ENCODE measurements at regions not wholly inside any gene's neighbourhood (a gene's known extent, or its start where the extent isn't known, plus 50 kb on each side); places are given as distances from the start of the nearest gene placed in this dataset.

DNA sequence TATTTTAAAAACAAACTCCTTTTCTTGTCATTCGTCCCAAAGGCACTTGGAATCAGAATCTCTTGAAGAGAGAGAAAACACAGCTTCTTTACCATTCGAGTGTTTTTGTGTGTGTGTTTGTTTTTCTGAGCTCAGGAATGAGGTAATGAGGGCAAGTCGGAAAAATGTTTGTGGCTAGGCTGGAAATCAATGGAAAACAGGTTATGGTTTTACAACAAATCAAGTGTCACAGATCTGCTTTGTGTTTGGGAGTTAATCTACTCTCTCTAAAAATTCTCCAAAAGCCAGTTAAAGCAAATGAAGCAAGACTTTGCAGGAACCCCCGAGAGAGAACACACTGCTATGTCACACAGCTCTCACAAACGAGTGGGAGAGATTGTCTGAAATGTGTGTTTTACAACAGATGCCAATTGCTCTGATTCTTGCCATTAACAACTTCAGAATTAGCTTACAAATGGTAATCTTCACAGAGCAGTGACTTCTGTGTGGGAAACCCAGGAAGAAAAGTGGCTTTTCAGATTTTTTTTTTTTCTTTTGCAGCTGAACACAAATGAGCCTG is 264.1 kb downstream of the CBLL2 start:
- TF ChIP-seq, protein P1, sequence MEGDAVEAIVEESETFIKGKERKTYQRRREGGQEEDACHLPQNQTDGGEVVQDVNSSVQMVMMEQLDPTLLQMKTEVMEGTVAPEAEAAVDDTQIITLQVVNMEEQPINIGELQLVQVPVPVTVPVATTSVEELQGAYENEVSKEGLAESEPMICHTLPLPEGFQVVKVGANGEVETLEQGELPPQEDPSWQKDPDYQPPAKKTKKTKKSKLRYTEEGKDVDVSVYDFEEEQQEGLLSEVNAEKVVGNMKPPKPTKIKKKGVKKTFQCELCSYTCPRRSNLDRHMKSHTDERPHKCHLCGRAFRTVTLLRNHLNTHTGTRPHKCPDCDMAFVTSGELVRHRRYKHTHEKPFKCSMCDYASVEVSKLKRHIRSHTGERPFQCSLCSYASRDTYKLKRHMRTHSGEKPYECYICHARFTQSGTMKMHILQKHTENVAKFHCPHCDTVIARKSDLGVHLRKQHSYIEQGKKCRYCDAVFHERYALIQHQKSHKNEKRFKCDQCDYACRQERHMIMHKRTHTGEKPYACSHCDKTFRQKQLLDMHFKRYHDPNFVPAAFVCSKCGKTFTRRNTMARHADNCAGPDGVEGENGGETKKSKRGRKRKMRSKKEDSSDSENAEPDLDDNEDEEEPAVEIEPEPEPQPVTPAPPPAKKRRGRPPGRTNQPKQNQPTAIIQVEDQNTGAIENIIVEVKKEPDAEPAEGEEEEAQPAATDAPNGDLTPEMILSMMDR (IDR thresholded peaks at IDR 0.05; ENCODE audit: borderline replicate concordance): no peak
- intact Hi-C loops (cut with micrococcal nuclease): no loop called here
- H3K9me3 ChIP-seq (replicated peaks): no peaks in the 10 kb centered on the region
- H3K36me3 ChIP-seq: no peaks in the 10 kb centered on the region
- H3K27me3 ChIP-seq (ENCODE audit: low read depth): no peaks in the 10 kb centered on the region
- no peak overlapping the region for H3K27ac ChIP-seq (replicated peaks)
- DNase-seq: no peak
- no peak overlapping the region for H3K4me3 ChIP-seq
- no peaks in the 10 kb centered on the region for H3K4me1 ChIP-seq

- no peak for DNase-seq
Measured at GRCh38 chrX:22538580-22538979, 265.9 kb downstream of the CBLL2 start.

GRCh38 chrX:22541926-22542325 is 269.2 kb downstream of the CBLL2 start:
- no peaks in the 10 kb centered on the region for H3K27me3 ChIP-seq (ENCODE audit: low read depth)
- intact Hi-C loops (cut with micrococcal nuclease): no loop called here
- no peaks in the 10 kb centered on the region for H3K36me3 ChIP-seq
- no peak overlapping the region for H3K27ac ChIP-seq (replicated peaks)
- no peak overlapping the region for H3K4me3 ChIP-seq
- DNase-seq: no peak
- TF ChIP-seq, protein P1 (IDR thresholded peaks at IDR 0.05; ENCODE audit: borderline replicate concordance): no peak
- no peaks in the 10 kb centered on the region for H3K4me1 ChIP-seq
- no peaks in the 10 kb centered on the region for H3K9me3 ChIP-seq (replicated peaks)

More at GRCh38 chrX:22538580-22538979, 265.9 kb downstream of the CBLL2 start:
- H3K36me3 ChIP-seq: no peaks in the 10 kb centered on the region
- H3K4me3 ChIP-seq: no peak overlapping the region
- no peaks in the 10 kb centered on the region for H3K9me3 ChIP-seq (replicated peaks)
- no peaks in the 10 kb centered on the region for H3K27me3 ChIP-seq (ENCODE audit: low read depth)
- H3K27ac ChIP-seq (replicated peaks): no peak overlapping the region
- H3K4me1 ChIP-seq: no peaks in the 10 kb centered on the region
- intact Hi-C loops (cut with micrococcal nuclease): no loop called here
- TF ChIP-seq, protein P1 (IDR thresholded peaks at IDR 0.05; ENCODE audit: borderline replicate concordance): no peak

- TF ChIP-seq, protein P1 (IDR thresholded peaks at IDR 0.05; ENCODE audit: borderline replicate concordance): no peak
- intact Hi-C loops (cut with micrococcal nuclease): no loop called here
Measured at GRCh38 chrX:22542641-22543040, 269.9 kb downstream of the CBLL2 start.

DNA sequence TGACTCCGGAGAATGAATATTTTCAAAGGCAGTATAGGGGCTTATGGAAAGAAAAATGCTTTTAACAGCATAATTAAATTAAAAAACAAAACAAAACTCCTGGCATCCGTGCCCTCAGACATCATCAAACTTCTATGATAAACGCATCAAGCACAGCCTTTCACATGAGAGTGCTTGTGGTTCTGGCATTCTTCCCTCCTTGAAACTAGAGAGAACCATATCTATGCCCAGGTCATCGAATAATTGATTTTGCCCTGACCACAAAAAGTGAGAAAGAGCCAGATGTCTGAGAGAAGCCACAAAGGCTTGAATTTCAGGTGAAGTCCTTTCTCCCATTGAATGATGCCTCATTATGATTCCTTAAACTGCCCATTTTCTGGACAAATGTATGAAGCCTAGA is 286.8 kb downstream of the CBLL2 start:
- H3K9me3 ChIP-seq (replicated peaks): no peaks in the 10 kb centered on the region
- no peaks in the 10 kb centered on the region for H3K36me3 ChIP-seq
- DNase-seq: no peak
- H3K4me3 ChIP-seq: no peak overlapping the region
- intact Hi-C loops (cut with micrococcal nuclease): no loop called here
- H3K4me1 ChIP-seq: no peaks in the 10 kb centered on the region
- TF ChIP-seq, protein P1 (IDR thresholded peaks at IDR 0.05; ENCODE audit: borderline replicate concordance): no peak
- no peaks in the 10 kb centered on the region for H3K27me3 ChIP-seq (ENCODE audit: low read depth)
- H3K27ac ChIP-seq (replicated peaks): no peak overlapping the region

More at GRCh38 chrX:22542641-22543040, 269.9 kb downstream of the CBLL2 start:
- no peak for DNase-seq
- Histone ChIP-seq H3K9me3 (replicated peaks) (no peaks in the 10 kb centered on the region), H3K27me3 (ENCODE audit: low read depth) (no peaks in the 10 kb centered on the region), H3K4me1 (no peaks in the 10 kb centered on the region), H3K36me3 (no peaks in the 10 kb centered on the region), H3K4me3 (no peak overlapping the region), H3K27ac (replicated peaks) (no peak overlapping the region)
